SHP77 treated with DMSO at 0.1 percent for 48 hours (cell line): ENCODE measurements at regions not wholly inside any gene's neighbourhood (a gene's known extent, or its start where the extent isn't known, plus 50 kb on each side); places are given as distances from the start of the nearest gene placed in this dataset.

Experiments
- DNase-seq: peaks from one replicate; lab custom pipeline; 2025; lab: John Stamatoyannopoulos, UW

- no peak for DNase-seq
Observed at GRCh38 chr15:96264801-96265515, 65.5 kb upstream of the NR2F2 start.

- DNase-seq: no peak
Observed at GRCh38 chr15:96266456-96266855, 64.0 kb upstream of the NR2F2 start.

- DNase-seq: no peak
Observed at GRCh38 chr15:96267463-96267862, 63.0 kb upstream of the NR2F2 start.

- no peak for DNase-seq
Observed at GRCh38 chr15:96268442-96269204, 61.9 kb upstream of the NR2F2 start.

- DNase-seq: no peak
Observed at GRCh38 chr15:96270581-96271172, 59.8 kb upstream of the NR2F2 start.

- no peak for DNase-seq
Observed at GRCh38 chr15:96272427-96272826, 58.1 kb upstream of the NR2F2 start.

- DNase-seq: no peak
Observed at GRCh38 chr15:96273317-96274086, 57.0 kb upstream of the NR2F2 start.

- DNase-seq: no peak
Observed at GRCh38 chr15:96274087-96274440, 56.4 kb upstream of the NR2F2 start.

GRCh38 chr15:96274698-96275097 is 55.8 kb upstream of the NR2F2 start:
- DNase-seq: no peak

- no peak for DNase-seq
Observed at GRCh38 chr15:96276438-96277210, 53.9 kb upstream of the NR2F2 start.
